K562 (cell line): ENCODE measurements at regions not wholly inside any gene's neighbourhood (a gene's known extent, or its start where the extent isn't known, plus 50 kb on each side); places are given as distances from the start of the nearest gene placed in this dataset.

Experiments
- ATAC-seq: fragments of 200-7000 bp; cut with Tn5 transposase; 3 replicates; pipeline ENCODE4 v1.9.1; 2020; ENCODE audit warnings: moderate library complexity
- BruUV-seq: library from RNA; stranded (reverse); fragments of 400-500 nt; replicated peaks from 2 replicates; lab custom pipeline; 2021; lab: Mats Ljungman, UMichigan
- CTCF ChIA-PET: fragments of 300-600 bp; formaldehyde crosslinking; extraction: SDS; loops from one replicate; lab custom pipeline; 2021; ENCODE audit warnings: low intra/inter-chr PET ratio; lab: Yijun Ruan, JAX
- POLR2A ChIA-PET: fragments of 300-600, 350-650 bp; sonication (Branson Sonifier 250); formaldehyde crosslinking; extraction: SDS; loops from one replicate; lab custom pipeline; 2021; ENCODE audit warnings: antibody characterized with exemption, inconsistent platforms; lab: Yijun Ruan, JAX
- DNase-seq, 4 experiments: peaks; one replicate each; pipeline versions ENCODE4 v3.0.0 to v3.0.0-alpha.2; 2011 to 2018; ENCODE audit warnings: low spot score in 3 of 4, mixed read lengths in 3 of 4; ENCODE audit errors: extremely low read depth in 1 of 4
- FAIRE-seq: peaks from 2 replicates; lab custom pipeline; 2011; peaks lifted over from hg19 to GRCh38; lab: Jason Lieb, UNC
- H2AFZ ChIP-seq: 2 replicates; pipeline ENCODE4 v1.6.0; 2011; ENCODE audit warnings: low read depth, low read length, control low read depth, inconsistent platforms
- H3K27ac ChIP-seq: fragments of 200-600 bp; 3 replicates; pipeline ENCODE4 v1.8.0; 2011; ENCODE audit warnings: low read depth, mild to moderate bottlenecking, control low read depth, inconsistent platforms, low read length, moderate library complexity, mixed read lengths; ENCODE audit errors: extremely low read depth
- H3K27me3 ChIP-seq, 2 experiments: fragments of 300-600 bp in 1 of 2; 2 replicates in 1 of 2; 3 replicates in 1 of 2; pipeline versions ENCODE4 v1.6.0 to v1.8.0; 2011; ENCODE audit warnings: inconsistent platforms in 2 of 2, low read length in 2 of 2, mild to moderate bottlenecking in 1 of 2, mixed read lengths in 1 of 2, moderate library complexity in 1 of 2; ENCODE audit not compliant: control insufficient read depth in 2 of 2, insufficient read depth in 2 of 2
- H3K36me3 ChIP-seq: fragments of 300-600 bp; 3 replicates; pipeline ENCODE4 v1.8.0; 2011; ENCODE audit warnings: mild to moderate bottlenecking, low read length, inconsistent platforms; ENCODE audit not compliant: control insufficient read depth, insufficient read depth
- H3K4me1 ChIP-seq, 2 experiments: fragments of 200-600 bp in 1 of 2; replicated peaks in 1 of 2; 2 replicates in 1 of 2; 3 replicates in 1 of 2; pipeline versions ENCODE4 v1.5.1 to v1.8.0; 2011; ENCODE audit warnings: inconsistent platforms in 2 of 2, low read length in 2 of 2, mild to moderate bottlenecking in 1 of 2, mixed read lengths in 1 of 2, moderate library complexity in 1 of 2; ENCODE audit not compliant: control insufficient read depth in 2 of 2, insufficient read depth in 2 of 2
- H3K4me2 ChIP-seq: 2 replicates; pipeline ENCODE4 v1.6.1; 2011; ENCODE audit warnings: low read length, control low read depth, inconsistent platforms, mixed read lengths; ENCODE audit not compliant: insufficient read depth
- H3K4me3 ChIP-seq: fragments of 200-600 bp; sonication (generic), shearing (Covaris generic); 2 replicates; pipeline ENCODE4 v1.5.1; 2016; ENCODE audit warnings: control low read depth, inconsistent platforms
- H3K79me2 ChIP-seq: fragments of 200-600 bp; 3 replicates; pipeline ENCODE4 v1.8.0; 2011; ENCODE audit warnings: low read length, inconsistent platforms; ENCODE audit not compliant: control insufficient read depth, insufficient read depth
- H3K9ac ChIP-seq, 2 experiments: 2 replicates each; pipeline versions ENCODE4 v1.6.0 to v1.6.1; 2011; ENCODE audit warnings: low read depth in 2 of 2, low read length in 2 of 2, control low read depth in 1 of 2, inconsistent platforms in 1 of 2, mild to moderate bottlenecking in 1 of 2, mixed read lengths in 1 of 2; ENCODE audit not compliant: insufficient read depth in 1 of 2
- H3K9me1 ChIP-seq: one replicate; pipeline ENCODE4 v1.6.0; 2011; ENCODE audit warnings: inconsistent platforms, mild to moderate bottlenecking, low read length, moderate library complexity; ENCODE audit not compliant: control insufficient read depth, insufficient read depth
- H3K9me3 ChIP-seq: replicated peaks from 2 replicates; pipeline ENCODE4 v1.5.1; 2011; ENCODE audit warnings: low read depth, low read length, inconsistent platforms; ENCODE audit not compliant: control insufficient read depth, insufficient read depth
- H4K20me1 ChIP-seq: replicated peaks from 2 replicates; pipeline ENCODE4 v1.6.1; 2011; ENCODE audit warnings: low read length, inconsistent platforms, mixed read lengths; ENCODE audit not compliant: control insufficient read depth, insufficient read depth
- CCNT2 ChIP-seq: IDR thresholded peaks from 2 replicates; pipeline ENCODE4 v1.6.1; 2011; ENCODE audit warnings: borderline replicate concordance, low read depth, mild to moderate bottlenecking, moderate library complexity, mixed read lengths, low read length; ENCODE audit not compliant: insufficient read length; ENCODE audit errors: extremely low read depth
- GABPB2 ChIP-seq: fragments of 250-450 bp; sonication (Bioruptor Pico); conservative IDR thresholded peaks from 2 replicates; pipeline ENCODE4 v1.5.1; 2021; ENCODE audit warnings: mild to moderate bottlenecking
- GATA2 ChIP-seq: sonication (generic); formaldehyde crosslinking; IDR thresholded peaks from 2 replicates; pipeline ENCODE4 v1.4.0; 2020; ENCODE audit warnings: mild to moderate bottlenecking, missing genetic modification reagents
- PHF20 ChIP-seq: fragments of 450-650 bp; IDR thresholded peaks from 2 replicates; pipeline ENCODE4 v1.6.1; 2018; ENCODE audit not compliant: partially characterized antibody
- TFAM ChIP-seq: fragments of 250-450 bp; sonication (Bioruptor Pico); conservative IDR thresholded peaks from 2 replicates; pipeline ENCODE4 v1.5.0; 2021; ENCODE audit warnings: mild to moderate bottlenecking, moderate library complexity
- XRCC5 ChIP-seq: fragments of 200-400 bp; formaldehyde crosslinking; IDR thresholded peaks from 2 replicates; pipeline ENCODE4 v1.6.1; 2017; ENCODE audit warnings: low read depth, mild to moderate bottlenecking, low read length
- ZNF143 ChIP-seq: sonication (generic); formaldehyde crosslinking; IDR thresholded peaks from 2 replicates; pipeline ENCODE4 v1.9.0; 2022; ENCODE audit warnings: mild to moderate bottlenecking, missing genetic modification reagents
- ZNF408 ChIP-seq: fragments of 250-450 bp; sonication (Bioruptor Pico); IDR thresholded peaks from 2 replicates; pipeline ENCODE4 v1.4.0; 2020; ENCODE audit warnings: low read depth, mild to moderate bottlenecking, moderate library complexity
- WGBS: fragments of 100-300 bp; shearing (Covaris generic); methylation state at CpG from one replicate; pipeline ENCODE4 v1.1.6; 2016; ENCODE audit warnings: low coverage, mixed read lengths; ENCODE audit not compliant: insufficient coverage; ENCODE audit errors: missing lambda C conversion rate; 5-methylcytosine and 5-hydroxymethylcytosine counted together
- in situ Hi-C: fragments of 300-500 bp; cut with MboI; formaldehyde crosslinking; loops from 4 replicates; pipeline ENCODE4 v1.15.0; 2018; ENCODE audit warnings: inconsistent platforms, mixed read lengths
- intact Hi-C: fragments of 100-400 bp; cut with micrococcal nuclease; formaldehyde crosslinking; loops from 2 replicates; pipeline ENCODE4 v1.14.2; 2022
- TF ChIP-seq, protein P1 (sequence below): fragments of 450-650 bp; IDR thresholded peaks from 2 replicates; pipeline ENCODE4 v1.6.1; 2016; ENCODE audit warnings: antibody characterized with exemption
- TF ChIP-seq, protein P2 (sequence below): fragments of 450-650 bp; formaldehyde crosslinking; IDR thresholded peaks from 2 replicates; pipeline ENCODE4 v1.4.0; 2020; ENCODE audit warnings: mild to moderate bottlenecking
- TF ChIP-seq, protein P3 (sequence below): fragments of 200-800 bp; sonication (Bioruptor generic); IDR thresholded peaks from 2 replicates; pipeline ENCODE4 v1.6.1; 2017; ENCODE audit warnings: missing genetic modification characterization, missing compliant biosample characterization
- TF ChIP-seq, protein P4 (sequence below): fragments of 450-650 bp; IDR thresholded peaks from 2 replicates; pipeline ENCODE4 v1.6.1; 2016
- TF ChIP-seq, protein P5 (sequence below): sonication (generic); formaldehyde crosslinking; IDR thresholded peaks from 2 replicates; pipeline ENCODE4 v1.8.1; 2022; ENCODE audit warnings: missing genetic modification reagents

DNA sequence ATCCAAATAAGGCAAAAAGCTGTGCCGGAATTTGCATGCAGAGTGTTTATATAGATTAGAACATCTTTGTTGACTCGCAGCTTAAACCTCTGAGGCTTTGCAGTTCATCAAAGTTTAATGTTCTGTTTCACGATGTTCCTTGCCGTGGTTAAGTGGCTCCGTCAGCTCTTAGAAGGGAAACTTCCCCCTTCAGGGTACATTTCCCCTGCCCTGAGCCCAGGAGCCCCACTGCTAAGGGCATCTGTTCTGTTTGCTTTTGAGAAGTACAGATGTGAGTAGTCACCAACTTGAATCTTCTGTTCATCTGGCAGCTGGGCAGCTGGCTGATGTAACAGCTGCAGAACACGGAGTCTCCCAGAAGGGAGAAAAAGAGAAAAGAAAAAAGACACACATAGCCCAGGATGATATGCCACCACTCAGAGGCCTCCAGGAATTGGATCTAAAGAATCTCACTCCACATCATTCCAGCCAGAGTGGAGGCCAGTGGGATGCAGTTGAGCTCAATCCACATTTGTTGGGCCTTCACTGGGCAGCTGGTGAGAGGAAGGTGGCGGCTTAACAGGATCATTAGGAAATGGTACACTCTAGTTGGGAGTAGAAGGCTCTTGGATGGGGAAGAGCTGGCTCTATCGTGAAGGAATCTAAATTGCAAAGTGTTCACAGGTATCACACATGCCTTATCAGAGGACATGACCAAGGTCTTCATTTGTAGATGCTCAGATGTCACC, 178.7 kb upstream of the RBPJ start (continued):
- TF ChIP-seq, protein P1, sequence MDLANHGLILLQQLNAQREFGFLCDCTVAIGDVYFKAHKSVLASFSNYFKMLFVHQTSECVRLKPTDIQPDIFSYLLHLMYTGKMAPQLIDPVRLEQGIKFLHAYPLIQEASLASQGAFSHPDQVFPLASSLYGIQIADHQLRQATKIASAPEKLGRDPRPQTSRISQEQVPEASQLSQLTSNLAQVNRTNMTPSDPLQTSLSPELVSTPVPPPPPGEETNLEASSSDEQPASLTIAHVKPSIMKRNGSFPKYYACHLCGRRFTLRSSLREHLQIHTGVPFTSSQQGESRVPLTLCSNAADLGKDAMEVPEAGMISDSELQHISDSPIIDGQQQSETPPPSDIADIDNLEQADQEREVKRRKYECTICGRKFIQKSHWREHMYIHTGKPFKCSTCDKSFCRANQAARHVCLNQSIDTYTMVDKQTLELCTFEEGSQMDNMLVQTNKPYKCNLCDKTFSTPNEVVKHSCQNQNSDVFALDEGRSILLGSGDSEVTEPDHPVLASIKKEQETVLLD = no peak
- TF ChIP-seq, protein P2, sequence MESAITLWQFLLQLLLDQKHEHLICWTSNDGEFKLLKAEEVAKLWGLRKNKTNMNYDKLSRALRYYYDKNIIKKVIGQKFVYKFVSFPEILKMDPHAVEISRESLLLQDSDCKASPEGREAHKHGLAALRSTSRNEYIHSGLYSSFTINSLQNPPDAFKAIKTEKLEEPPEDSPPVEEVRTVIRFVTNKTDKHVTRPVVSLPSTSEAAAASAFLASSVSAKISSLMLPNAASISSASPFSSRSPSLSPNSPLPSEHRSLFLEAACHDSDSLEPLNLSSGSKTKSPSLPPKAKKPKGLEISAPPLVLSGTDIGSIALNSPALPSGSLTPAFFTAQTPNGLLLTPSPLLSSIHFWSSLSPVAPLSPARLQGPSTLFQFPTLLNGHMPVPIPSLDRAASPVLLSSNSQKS = no peak
- no peak for TF ChIP-seq PHF20
- TF ChIP-seq GATA2 (CRISPR knock-in tag) = no peak
- no peak for TF ChIP-seq ZNF408

DNA sequence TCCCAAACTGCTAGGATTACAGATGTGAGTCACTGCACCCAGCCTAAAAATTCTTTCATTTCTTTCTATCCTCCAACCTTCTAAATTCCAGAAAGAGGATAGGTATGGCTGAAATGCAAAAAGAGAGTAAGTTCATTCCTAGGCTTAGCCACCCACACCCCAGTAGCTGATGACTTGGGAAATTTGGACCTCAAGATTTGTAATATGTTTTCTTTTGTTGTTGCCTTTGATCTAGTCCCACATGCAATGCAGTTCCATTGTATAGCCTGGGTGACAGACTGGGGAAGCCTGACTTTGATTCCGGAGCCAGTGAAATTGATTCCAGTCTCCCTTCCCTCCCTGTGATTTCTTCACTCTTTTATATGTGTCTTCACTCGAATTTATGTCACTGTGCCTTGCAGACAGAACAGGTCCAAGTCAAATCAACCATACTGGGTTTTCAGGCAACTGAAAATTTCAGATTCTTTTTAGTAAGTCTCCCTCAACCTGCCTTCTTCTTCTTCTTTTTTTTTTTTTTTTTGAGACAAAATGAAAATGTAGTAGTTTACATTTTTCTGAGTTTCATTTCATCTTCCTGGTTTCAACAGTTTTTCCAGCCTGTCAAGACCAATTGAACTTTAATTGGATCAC, 176.2 kb upstream of the RBPJ start:
- H3K4me2 ChIP-seq = no peak overlapping the region
- H3K4me1 ChIP-seq = no peaks in the 10 kb centered on the region
- intact Hi-C loops = no loop called here
- H3K9ac ChIP-seq = no peak overlapping the region
- 0% methylated on average over 2 of the region's 2 CpGs for WGBS
- POLR2A ChIA-PET = no interaction called here
- H2AFZ ChIP-seq = no peak overlapping the region
- peaks cover 0 to 5% of the 10 kb centered on the region in 2 experiments; a peak in 4 of 5 replicates for H3K27me3 ChIP-seq
- FAIRE-seq = no peak
- no peak for DNase-seq
- no peaks in the 10 kb centered on the region for H3K9me3 ChIP-seq
- no TSS peak for BruUV-seq
- no peaks in the 10 kb centered on the region for H3K79me2 ChIP-seq
- no peak overlapping the region for H3K4me3 ChIP-seq
- H3K9me1 ChIP-seq = no peaks in the 10 kb centered on the region
- no peak overlapping the region for H3K27ac ChIP-seq
- in situ Hi-C loops = no loop called here
- CTCF ChIA-PET = no interaction called here
- H4K20me1 ChIP-seq = no peaks in the 10 kb centered on the region
- no peak for ATAC-seq
- H3K36me3 ChIP-seq = no peaks in the 10 kb centered on the region
- TF ChIP-seq CCNT2 (no peak), GABPB2 (CRISPR knock-in tag) (no peak), XRCC5 (no peak), ZNF143 (CRISPR knock-in tag) (no peak), TFAM (no peak)
- TF ChIP-seq, protein P3, sequence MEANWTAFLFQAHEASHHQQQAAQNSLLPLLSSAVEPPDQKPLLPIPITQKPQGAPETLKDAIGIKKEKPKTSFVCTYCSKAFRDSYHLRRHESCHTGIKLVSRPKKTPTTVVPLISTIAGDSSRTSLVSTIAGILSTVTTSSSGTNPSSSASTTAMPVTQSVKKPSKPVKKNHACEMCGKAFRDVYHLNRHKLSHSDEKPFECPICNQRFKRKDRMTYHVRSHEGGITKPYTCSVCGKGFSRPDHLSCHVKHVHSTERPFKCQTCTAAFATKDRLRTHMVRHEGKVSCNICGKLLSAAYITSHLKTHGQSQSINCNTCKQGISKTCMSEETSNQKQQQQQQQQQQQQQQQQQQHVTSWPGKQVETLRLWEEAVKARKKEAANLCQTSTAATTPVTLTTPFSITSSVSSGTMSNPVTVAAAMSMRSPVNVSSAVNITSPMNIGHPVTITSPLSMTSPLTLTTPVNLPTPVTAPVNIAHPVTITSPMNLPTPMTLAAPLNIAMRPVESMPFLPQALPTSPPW (CRISPR knock-in tag) = no peak
- TF ChIP-seq, protein P4, sequence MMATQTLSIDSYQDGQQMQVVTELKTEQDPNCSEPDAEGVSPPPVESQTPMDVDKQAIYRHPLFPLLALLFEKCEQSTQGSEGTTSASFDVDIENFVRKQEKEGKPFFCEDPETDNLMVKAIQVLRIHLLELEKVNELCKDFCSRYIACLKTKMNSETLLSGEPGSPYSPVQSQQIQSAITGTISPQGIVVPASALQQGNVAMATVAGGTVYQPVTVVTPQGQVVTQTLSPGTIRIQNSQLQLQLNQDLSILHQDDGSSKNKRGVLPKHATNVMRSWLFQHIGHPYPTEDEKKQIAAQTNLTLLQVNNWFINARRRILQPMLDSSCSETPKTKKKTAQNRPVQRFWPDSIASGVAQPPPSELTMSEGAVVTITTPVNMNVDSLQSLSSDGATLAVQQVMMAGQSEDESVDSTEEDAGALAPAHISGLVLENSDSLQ = no peak
- TF ChIP-seq, protein P5, sequence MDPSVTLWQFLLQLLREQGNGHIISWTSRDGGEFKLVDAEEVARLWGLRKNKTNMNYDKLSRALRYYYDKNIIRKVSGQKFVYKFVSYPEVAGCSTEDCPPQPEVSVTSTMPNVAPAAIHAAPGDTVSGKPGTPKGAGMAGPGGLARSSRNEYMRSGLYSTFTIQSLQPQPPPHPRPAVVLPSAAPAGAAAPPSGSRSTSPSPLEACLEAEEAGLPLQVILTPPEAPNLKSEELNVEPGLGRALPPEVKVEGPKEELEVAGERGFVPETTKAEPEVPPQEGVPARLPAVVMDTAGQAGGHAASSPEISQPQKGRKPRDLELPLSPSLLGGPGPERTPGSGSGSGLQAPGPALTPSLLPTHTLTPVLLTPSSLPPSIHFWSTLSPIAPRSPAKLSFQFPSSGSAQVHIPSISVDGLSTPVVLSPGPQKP (CRISPR knock-in tag) = no peak
